Naive thymus-derived CD8-positive, alpha-beta T cell (primary cell): ENCODE measurements at regions not wholly inside any gene's neighbourhood (a gene's known extent, or its start where the extent isn't known, plus 50 kb on each side); places are given as distances from the start of the nearest gene placed in this dataset.

Experiments
- ATAC-seq, 2 donors: fragments of 150-1000 bp; cut with Tn5 transposase in 1 of 2; sonication (Bioruptor Pico), chemical (Tn5 transposase) in 1 of 2; 1 replicate in 1 of 2; 2 replicates in 1 of 2; pipeline ENCODE4 v1.10.0; 2021; ENCODE audit warnings: mild to moderate bottlenecking in 2 of 2, moderate library complexity in 2 of 2
- POLR2A ChIA-PET: fragments of 350-600 bp; sonication (Branson Sonifier 250); formaldehyde crosslinking; loops from one replicate; lab custom pipeline; 2021; ENCODE audit warnings: antibody characterized with exemption; lab: Charles Lee
- DNase-seq, 10 donors: peaks; one replicate each; pipeline versions ENCODE4 v3.0.0 to v3.0.0-alpha.2; 2020 to 2022
- H3K27ac Mint-ChIP-seq, 10 donors: one replicate each; pipeline ENCODE4 v1.8.0; 2020 to 2022; ENCODE audit warnings: mild to moderate bottlenecking in 10 of 10, mixed read lengths in 10 of 10, moderate library complexity in 4 of 10, inconsistent platforms in 1 of 10
- H3K27me3 Mint-ChIP-seq, 5 donors: one replicate each; pipeline ENCODE4 v1.8.0; 2021 to 2022; ENCODE audit warnings: mixed read lengths in 5 of 5
- H3K36me3 Mint-ChIP-seq, 3 donors: one replicate each; pipeline ENCODE4 v1.8.0; 2020 to 2022; ENCODE audit warnings: mixed read lengths in 3 of 3, mild to moderate bottlenecking in 2 of 3, inconsistent platforms in 1 of 3
- H3K4me1 Mint-ChIP-seq, 4 donors: one replicate each; pipeline ENCODE4 v1.8.0; 2021 to 2022; ENCODE audit warnings: mixed read lengths in 4 of 4
- H3K4me3 Mint-ChIP-seq, 10 donors: one replicate each; pipeline ENCODE4 v1.8.0; 2020 to 2022; ENCODE audit warnings: mild to moderate bottlenecking in 10 of 10, mixed read lengths in 10 of 10, moderate library complexity in 6 of 10, inconsistent platforms in 1 of 10
- H3K9me3 Mint-ChIP-seq, 9 donors: one replicate each; pipeline ENCODE4 v1.8.0; 2020 to 2022; ENCODE audit warnings: mixed read lengths in 9 of 9, mild to moderate bottlenecking in 3 of 9, inconsistent platforms in 1 of 9, moderate library complexity in 1 of 9

DNA sequence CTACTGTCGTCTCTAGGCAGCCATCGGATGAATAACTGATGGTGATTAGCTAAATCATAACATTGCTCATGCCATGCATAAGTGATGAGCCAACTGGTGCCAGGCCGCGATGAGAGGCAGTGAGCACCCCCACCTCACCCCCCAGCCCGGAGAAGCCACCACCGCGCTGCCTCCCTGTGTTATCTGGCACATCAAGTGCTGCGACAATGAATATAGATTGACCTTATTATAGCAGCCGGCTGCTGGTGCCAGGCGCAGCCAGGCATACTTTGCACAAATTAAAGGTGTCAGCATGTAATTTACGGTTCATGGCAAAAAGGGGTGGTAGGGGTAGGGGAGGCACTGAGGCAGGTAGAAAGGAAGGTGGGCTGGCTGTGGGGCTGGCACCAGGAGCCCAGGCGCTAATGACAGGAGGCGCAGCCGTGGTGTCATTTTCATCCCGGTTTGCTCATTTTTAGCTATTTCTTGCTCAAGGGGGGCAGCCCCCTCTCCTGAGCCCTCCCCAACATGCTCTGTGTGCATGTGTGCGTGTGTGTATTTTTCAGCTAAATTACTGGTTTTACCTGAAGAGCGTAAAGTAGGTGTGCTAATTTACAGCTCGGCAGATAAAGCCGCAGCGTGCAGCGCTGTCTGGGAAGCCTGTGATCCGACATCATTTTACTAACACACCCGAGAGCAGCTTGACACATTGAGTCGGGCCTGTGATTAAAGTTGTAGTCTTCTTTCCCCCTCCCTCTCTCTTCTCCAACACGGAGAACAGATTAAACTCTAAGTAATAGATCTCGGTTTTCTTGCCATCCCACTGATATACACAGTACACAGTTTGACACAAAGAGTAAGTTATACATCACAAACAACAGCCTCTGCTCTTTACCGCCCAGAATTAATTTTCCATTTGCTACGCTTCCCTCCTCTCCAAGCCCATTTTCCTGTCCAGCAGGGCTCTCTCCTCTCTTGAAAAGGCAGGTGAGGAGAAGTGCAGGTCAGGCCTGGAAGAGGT lies 212.3 kb downstream of the RPLP1 start:
- no peaks in the 10 kb centered on the region for H3K36me3 Mint-ChIP-seq
- H3K4me1 Mint-ChIP-seq, result peaks cover 27 to 59% (median 39%) of the 10 kb centered on the region in 4 donors
- H3K27ac Mint-ChIP-seq, result peak overlapping the region in 4 of 10 donors; percentile 5 to 71 (median 20)
- ATAC-seq (no peak), DNase-seq (no peak)
- no peaks in the 10 kb centered on the region for H3K9me3 Mint-ChIP-seq
- H3K27me3 Mint-ChIP-seq, result no peaks in the 10 kb centered on the region
- no peak overlapping the region for H3K4me3 Mint-ChIP-seq
- POLR2A ChIA-PET, result interaction anchor here (1.0 kb wide), 1 partner anchor 12 kb away, joined by 3 read pairs; no protein-coding TSS in a partner anchor

GRCh38 chr15:69665641-69666111 lies 213.1 kb downstream of the RPLP1 start:
- no peak for ATAC-seq
- Mint-ChIP-seq H3K4me3 (no peak overlapping the region), H3K4me1 (peaks cover 27 to 67% (median 44%) of the 10 kb centered on the region in 4 donors), H3K36me3 (no peaks in the 10 kb centered on the region), H3K9me3 (no peaks in the 10 kb centered on the region), H3K27me3 (no peaks in the 10 kb centered on the region), H3K27ac (peak overlapping the region in 3 of 10 donors; percentile 11 to 71 (median 35))
- no peak for DNase-seq
- POLR2A ChIA-PET, result interaction anchor here (1.0 kb wide), 1 partner anchor 13 kb away, joined by 3 read pairs; no protein-coding TSS in a partner anchor

- no peaks in the 10 kb centered on the region for H3K27me3 Mint-ChIP-seq
- no peaks in the 10 kb centered on the region for H3K36me3 Mint-ChIP-seq
- H3K9me3 Mint-ChIP-seq, result no peaks in the 10 kb centered on the region
- peaks cover 28 to 69% (median 45%) of the 10 kb centered on the region in 4 donors for H3K4me1 Mint-ChIP-seq
- peak overlapping the region in 3 of 10 donors; percentile 11 to 35 (median 34) for H3K4me3 Mint-ChIP-seq
- peak overlapping the region in 5 of 10 donors; percentile 3 to 81 (median 60) for H3K27ac Mint-ChIP-seq
- ATAC-seq (no peak), DNase-seq (peak in 1 of 10 donors; percentile 14)
- POLR2A ChIA-PET, result no interaction called here
These were observed 213.8 kb downstream of the RPLP1 start for GRCh38 chr15:69666441-69666882.

- POLR2A ChIA-PET, result interaction anchor here (0.7 kb wide), 1 partner anchor 352 kb away, joined by 4 read pairs; no protein-coding TSS in a partner anchor
- DNase-seq, result no peak
- H3K4me3 Mint-ChIP-seq, result peak overlapping the region in 1 of 10 donors; percentile 34
These were observed 214.5 kb downstream of the RPLP1 start for GRCh38 chr15:69666921-69667811.

DNA sequence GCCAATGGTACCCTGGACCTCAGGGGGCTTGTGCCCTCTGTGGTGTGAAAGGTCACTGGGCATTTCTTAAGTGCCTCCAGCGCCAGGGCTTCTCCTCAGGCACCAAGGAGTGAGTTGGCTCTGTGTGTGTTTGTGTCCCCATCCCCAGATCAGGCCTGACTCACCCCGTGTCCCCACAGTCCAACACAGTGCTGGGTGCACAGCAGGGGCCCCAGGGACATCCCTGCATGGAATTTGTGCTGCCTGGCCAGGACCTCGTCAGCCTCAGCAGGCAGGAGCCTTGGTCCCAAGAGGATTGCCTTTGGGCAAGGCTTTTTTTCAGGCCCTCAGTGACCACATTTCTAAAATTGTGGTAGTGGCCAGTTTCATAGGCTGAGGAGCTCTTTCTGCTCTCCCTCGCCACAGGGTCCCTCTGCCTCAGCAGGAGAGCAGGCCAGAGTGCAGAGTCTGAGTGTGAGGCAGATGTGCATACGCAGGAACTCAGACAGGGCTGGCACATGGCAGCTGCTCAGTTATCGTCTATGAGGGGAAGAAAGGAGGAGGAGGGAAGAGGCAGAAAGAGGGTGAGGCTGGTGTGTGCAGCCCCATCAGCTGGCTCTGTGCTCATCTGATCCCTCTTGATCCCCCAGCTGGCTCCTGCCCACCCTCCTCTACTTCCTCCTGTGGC lies 215.6 kb downstream of the RPLP1 start:
- no peaks in the 10 kb centered on the region for H3K36me3 Mint-ChIP-seq
- no peaks in the 10 kb centered on the region for H3K27me3 Mint-ChIP-seq
- H3K27ac Mint-ChIP-seq, result peak overlapping the region; percentile 13 to 88 (median 72)
- POLR2A ChIA-PET, result interaction anchor here (0.7 to 1.6 kb wide), 3 partner anchors 44 to 351 kb away, joined by 4 read pairs; no protein-coding TSS in a partner anchor
- peak overlapping the region in 5 of 10 donors; percentile 15 to 82 (median 60) for H3K4me3 Mint-ChIP-seq
- no peaks in the 10 kb centered on the region for H3K9me3 Mint-ChIP-seq
- peaks cover 31 to 63% (median 46%) of the 10 kb centered on the region in 4 donors for H3K4me1 Mint-ChIP-seq
- peak in 1 of 10 donors; percentile 18 for DNase-seq
- peak; percentile 50 to 54 for ATAC-seq

More at GRCh38 chr15:69666921-69667811, 214.5 kb downstream of the RPLP1 start:
- H3K4me1 Mint-ChIP-seq, result peaks cover 31 to 69% (median 46%) of the 10 kb centered on the region in 4 donors
- no peaks in the 10 kb centered on the region for H3K27me3 Mint-ChIP-seq
- peak overlapping the region in 3 of 10 donors; percentile 35 to 81 (median 71) for H3K27ac Mint-ChIP-seq
- ATAC-seq, result no peak
- no peaks in the 10 kb centered on the region for H3K36me3 Mint-ChIP-seq
- no peaks in the 10 kb centered on the region for H3K9me3 Mint-ChIP-seq

- Mint-ChIP-seq H3K9me3 (no peaks in the 10 kb centered on the region), H3K27me3 (no peaks in the 10 kb centered on the region), H3K27ac (peak overlapping the region; percentile 2 to 88 (median 67)), H3K4me3 (peak overlapping the region in 9 of 10 donors; percentile 17 to 82 (median 52)), H3K4me1 (peaks cover 28 to 56% (median 46%) of the 10 kb centered on the region in 4 donors), H3K36me3 (no peaks in the 10 kb centered on the region)
- DNase-seq, result peak in 4 of 10 donors; percentile 22 to 61 (median 32)
- POLR2A ChIA-PET, result interaction anchor here (0.6 to 1.6 kb wide), 4 partner anchors 42 to 428 kb away, joined by 4 read pairs; no protein-coding TSS in a partner anchor
- peak; percentile 58 to 76 for ATAC-seq
These were observed 216.3 kb downstream of the RPLP1 start for GRCh38 chr15:69668963-69669362.

DNA sequence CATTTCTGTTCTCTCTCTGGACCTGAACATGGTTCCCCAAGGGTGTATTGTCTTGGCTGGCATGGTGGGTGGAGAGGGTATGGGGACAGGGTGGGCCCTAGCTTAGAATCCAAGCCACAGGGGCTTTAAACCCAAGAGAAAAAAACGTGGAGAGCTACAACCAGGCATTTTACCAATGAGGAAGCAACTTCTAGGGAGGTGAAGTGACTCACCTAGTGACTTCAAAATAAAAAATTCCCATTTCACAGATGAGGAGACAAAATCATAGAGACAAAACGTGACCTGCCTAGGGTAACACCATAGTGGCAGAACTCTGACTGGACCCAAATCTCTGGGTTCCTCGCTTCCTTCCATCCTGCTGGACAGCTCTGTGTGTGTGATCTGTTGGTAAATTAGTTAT lies 216.8 kb downstream of the RPLP1 start:
- peak overlapping the region in 5 of 10 donors; percentile 58 to 88 (median 73) for H3K27ac Mint-ChIP-seq
- ATAC-seq (peak in 1 of 2 donors; percentile 14), DNase-seq (no peak)
- H3K9me3 Mint-ChIP-seq, result no peaks in the 10 kb centered on the region
- H3K4me3 Mint-ChIP-seq, result peak overlapping the region in 8 of 10 donors; percentile 17 to 82 (median 56)
- H3K36me3 Mint-ChIP-seq, result no peaks in the 10 kb centered on the region
- no peaks in the 10 kb centered on the region for H3K27me3 Mint-ChIP-seq
- H3K4me1 Mint-ChIP-seq, result peaks cover 28 to 55% (median 46%) of the 10 kb centered on the region in 4 donors
- POLR2A ChIA-PET, result interaction anchor here (1.1 to 1.6 kb wide), 3 partner anchors 43 to 428 kb away, joined by 4 read pairs; no protein-coding TSS in a partner anchor

DNA sequence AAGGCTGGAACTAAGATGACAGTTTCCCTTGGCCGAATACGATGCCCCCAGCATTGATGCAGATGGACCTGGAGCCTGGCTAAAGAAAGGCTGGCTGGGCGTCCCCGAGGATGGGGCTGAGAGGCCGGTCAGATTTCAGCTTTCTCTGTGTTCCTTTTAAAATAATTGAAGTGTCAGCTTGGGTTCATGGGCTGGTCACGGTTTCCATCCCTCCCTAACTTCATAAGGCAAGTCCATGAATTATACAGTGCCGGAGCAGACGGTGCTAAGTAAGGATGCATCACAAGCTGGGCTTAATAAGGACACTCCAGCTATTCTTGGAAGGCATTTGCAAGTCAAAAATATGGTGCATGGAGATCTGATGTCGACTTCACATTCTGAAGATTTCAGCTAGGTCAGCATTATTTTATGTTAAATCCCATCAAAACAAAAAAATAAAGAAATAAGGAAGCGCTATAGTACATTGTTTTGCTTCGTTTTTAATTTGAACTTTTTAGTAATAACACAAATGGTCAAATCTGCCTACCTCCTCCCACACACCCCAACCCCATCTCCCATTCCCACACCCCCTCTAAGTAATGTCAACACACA lies 220.8 kb downstream of the RPLP1 start:
- Mint-ChIP-seq H3K27ac (no peak overlapping the region), H3K4me3 (no peak overlapping the region), H3K4me1 (peaks cover 17 to 25% (median 21%) of the 10 kb centered on the region in 4 donors), H3K27me3 (peaks cover under 1 to 18% (median 11%) of the 10 kb centered on the region in 5 donors), H3K9me3 (no peaks in the 10 kb centered on the region), H3K36me3 (no peaks in the 10 kb centered on the region)
- DNase-seq, result no peak
- POLR2A ChIA-PET, result no interaction called here
- no peak for ATAC-seq

DNA sequence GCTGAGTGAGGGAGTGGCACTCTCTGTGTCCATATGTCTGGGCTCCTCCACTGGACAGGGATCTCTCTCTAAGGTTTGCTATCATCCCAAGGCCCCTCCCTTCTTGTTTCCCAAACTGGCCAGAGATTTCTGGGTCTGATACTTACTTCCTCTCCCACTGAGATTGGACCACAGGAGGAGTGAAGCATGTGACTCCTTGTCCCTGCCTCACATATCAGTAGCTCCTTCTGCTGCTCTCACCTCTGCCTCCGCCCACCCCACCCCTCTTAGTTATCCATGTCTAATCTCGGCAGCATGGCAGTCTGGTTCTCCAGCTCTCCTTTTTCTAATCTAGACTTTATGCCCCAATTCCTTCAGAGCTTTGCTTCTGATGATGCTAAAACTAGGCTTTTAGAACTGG lies 223.1 kb downstream of the RPLP1 start:
- POLR2A ChIA-PET, result interaction anchor here (0.7 kb wide), 2 partner anchors 346 to 1216 kb away, joined by 3 to 4 read pairs; no protein-coding TSS in a partner anchor
- ATAC-seq, result no peak
- Mint-ChIP-seq H3K9me3 (no peaks in the 10 kb centered on the region), H3K36me3 (no peaks in the 10 kb centered on the region), H3K4me1 (peaks cover 4 to 13% (median 10%) of the 10 kb centered on the region in 4 donors), H3K27ac (peak overlapping the region in 2 of 10 donors; percentile 3 to 22), H3K27me3 (peaks cover 2 to 23% (median 12%) of the 10 kb centered on the region in 5 donors), H3K4me3 (no peak overlapping the region)
- DNase-seq, result no peak

GRCh38 chr15:69677403-69677802 lies 224.8 kb downstream of the RPLP1 start:
- peaks cover 2 to 23% (median 12%) of the 10 kb centered on the region in 5 donors for H3K27me3 Mint-ChIP-seq
- peaks cover 4 to 11% (median 5%) of the 10 kb centered on the region in 4 donors for H3K4me1 Mint-ChIP-seq
- no peak overlapping the region for H3K4me3 Mint-ChIP-seq
- DNase-seq (no peak), ATAC-seq (no peak)
- POLR2A ChIA-PET, result no interaction called here
- peaks cover 0 to 5% (median 0%) of the 10 kb centered on the region in 3 donors for H3K36me3 Mint-ChIP-seq
- H3K9me3 Mint-ChIP-seq, result peaks cover 0 to 7% (median 0%) of the 10 kb centered on the region in 9 donors
- peak overlapping the region in 1 of 10 donors; percentile 55 for H3K27ac Mint-ChIP-seq
